WTC11 (cell line): ENCODE measurements at regions not wholly inside any gene's neighbourhood (a gene's known extent, or its start where the extent isn't known, plus 50 kb on each side); places are given as distances from the start of the nearest gene placed in this dataset.

ENCODE experiments used
- ATAC-seq: fragments of 200-7000 bp; cut with Tn5 transposase; 2 replicates; pipeline ENCODE4 v1.10.0; 2021; ENCODE audit warnings: mild to moderate bottlenecking, moderate library complexity
- CTCF ChIA-PET: fragments of 300-600 bp; sonication (Branson Sonifier 250); formaldehyde crosslinking; loops from one replicate; lab custom pipeline; 2021; ENCODE audit warnings: antibody characterized with exemption; lab: Charles Lee
- POLR2A ChIA-PET: fragments of 350-600 bp; sonication (Branson Sonifier 250); formaldehyde crosslinking; loops from one replicate; lab custom pipeline; 2021; ENCODE audit warnings: antibody characterized with exemption; lab: Charles Lee
- DNase-seq: peaks from one replicate; pipeline ENCODE4 v3.0.0; 2021; ENCODE audit warnings: low spot score
- H3K27ac Mint-ChIP-seq: 2 replicates; pipeline ENCODE4 v1.8.0; 2021; ENCODE audit warnings: mixed read lengths
- H3K27me3 Mint-ChIP-seq: 2 replicates; pipeline ENCODE4 v1.8.0; 2021; ENCODE audit warnings: low read depth, mild to moderate bottlenecking, moderate library complexity, mixed read lengths
- H3K36me3 Mint-ChIP-seq: 2 replicates; pipeline ENCODE4 v1.8.0; 2021; ENCODE audit warnings: mixed read lengths
- H3K4me1 Mint-ChIP-seq: 2 replicates; pipeline ENCODE4 v1.8.0; 2022; ENCODE audit warnings: mixed read lengths
- H3K4me3 Mint-ChIP-seq: 2 replicates; pipeline ENCODE4 v1.8.0; 2021; ENCODE audit warnings: mild to moderate bottlenecking, moderate library complexity, mixed read lengths
- H3K9me3 Mint-ChIP-seq: 2 replicates; pipeline ENCODE4 v1.8.0; 2021; ENCODE audit warnings: mixed read lengths
- ATF1 ChIP-seq: sonication (generic); formaldehyde crosslinking; IDR thresholded peaks from 2 replicates; pipeline ENCODE4 v1.8.1; 2023; ENCODE audit warnings: mild to moderate bottlenecking, moderate library complexity, missing genetic modification reagents
- ATF6 ChIP-seq: sonication (generic); formaldehyde crosslinking; IDR thresholded peaks from 2 replicates; pipeline ENCODE4 v1.8.1; 2023; ENCODE audit warnings: mild to moderate bottlenecking, missing genetic modification reagents
- CTCF ChIP-seq: fragments of 200-600 bp; IDR thresholded peaks from 2 replicates; pipeline ENCODE4 v1.8.0; 2022; ENCODE audit warnings: antibody characterized with exemption
- FOXJ3 ChIP-seq: sonication (generic); formaldehyde crosslinking; IDR thresholded peaks from 2 replicates; pipeline ENCODE4 v1.9.0; 2021; ENCODE audit warnings: missing genetic modification reagents, mild to moderate bottlenecking, borderline replicate concordance
- FOXP1 ChIP-seq: sonication (generic); formaldehyde crosslinking; IDR thresholded peaks from 2 replicates; pipeline ENCODE4 v1.8.0; 2022; ENCODE audit warnings: missing genetic modification reagents, mild to moderate bottlenecking, moderate library complexity, borderline replicate concordance
- GTF2I ChIP-seq: fragments of 250-450 bp; sonication (Bioruptor Pico); conservative IDR thresholded peaks from 2 replicates; pipeline ENCODE4 v1.4.0; 2021; ENCODE audit warnings: mild to moderate bottlenecking
- MAX ChIP-seq: sonication (generic); formaldehyde crosslinking; IDR thresholded peaks from 2 replicates; pipeline ENCODE4 v1.8.0; 2022; ENCODE audit warnings: mild to moderate bottlenecking, missing genetic modification reagents
- NFATC4 ChIP-seq: fragments of 250-450 bp; sonication (Bioruptor Pico); IDR thresholded peaks from 2 replicates; pipeline ENCODE4 v1.9.0; 2021; ENCODE audit warnings: mild to moderate bottlenecking
- PRDM15 ChIP-seq: sonication (generic); formaldehyde crosslinking; IDR thresholded peaks from 2 replicates; pipeline ENCODE4 v1.8.0; 2022; ENCODE audit warnings: missing genetic modification reagents
- USF1 ChIP-seq: sonication (generic); formaldehyde crosslinking; IDR thresholded peaks from 2 replicates; pipeline ENCODE4 v1.8.0; 2022; ENCODE audit warnings: mild to moderate bottlenecking, missing genetic modification reagents
- ZNF425 ChIP-seq: fragments of 250-450 bp; sonication (Bioruptor Pico); conservative IDR thresholded peaks from 2 replicates; pipeline ENCODE4 v1.9.0; 2021; ENCODE audit warnings: mild to moderate bottlenecking
- ZNF512 ChIP-seq: sonication (generic); formaldehyde crosslinking; IDR thresholded peaks from 2 replicates; pipeline ENCODE4 v1.8.1; 2022; ENCODE audit warnings: missing genetic modification reagents, borderline replicate concordance

- ATAC-seq = peak; percentile 30
- POLR2A ChIA-PET = no interaction called here
- Mint-ChIP-seq H3K36me3 (no peaks in the 10 kb centered on the region; the same call in 1 of the 2 replicates), H3K4me1 (peaks cover 24% of the 10 kb centered on the region), H3K27ac (peak overlapping the region; percentile 0), H3K4me3 (no peak overlapping the region), H3K27me3 (no peaks in the 10 kb centered on the region), H3K9me3 (no peaks in the 10 kb centered on the region)
- CTCF ChIA-PET = interaction anchor here (0.8 to 4.5 kb wide), 9 partner anchors 10 to 133 kb away, joined by 3 to 46 read pairs (median 6); no protein-coding TSS in a partner anchor
- DNase-seq = no peak
- no peak for TF ChIP-seq FOXP1 (CRISPR knock-in tag)
- TF ChIP-seq USF1 = no peak
- TF ChIP-seq ZNF512 (CRISPR knock-in tag) = no peak
- no peak for TF ChIP-seq FOXJ3
- no peak for TF ChIP-seq CTCF
- TF ChIP-seq PRDM15 (CRISPR knock-in tag) = no peak
- no peak for TF ChIP-seq NFATC4 (CRISPR knock-in tag)
- TF ChIP-seq ATF6 (CRISPR knock-in tag) = no peak
- TF ChIP-seq ATF1 (CRISPR knock-in tag) = no peak
- no peak for TF ChIP-seq MAX (CRISPR knock-in tag)
Measured at GRCh38 chr3:159882790-159883779, 105.5 kb upstream of the IL12A start.

- TF ChIP-seq ZNF425 (CRISPR knock-in tag) = no peak
- 0 out of 2 replicates have a peak, but pooled peaks have one; percentile 45 for TF ChIP-seq GTF2I (CRISPR knock-in tag)
- H3K9me3 Mint-ChIP-seq = no peaks in the 10 kb centered on the region
- no peaks in the 10 kb centered on the region for H3K27me3 Mint-ChIP-seq
- no peak overlapping the region for H3K27ac Mint-ChIP-seq
- ChIA-PET POLR2A (interaction anchor here (0.6 to 1.0 kb wide), 2 partner anchors 118 to 565 kb away, joined by 3 read pairs; partner anchors contain the start of gene TRIM59), CTCF (interaction anchor here (0.6 to 4.5 kb wide), 30 partner anchors 10 to 865 kb away, joined by 3 to 46 read pairs (median 4); partner anchors contain the start of genes C3orf80, IL12A and SCHIP1)
- peaks cover 24% of the 10 kb centered on the region for H3K4me1 Mint-ChIP-seq
- H3K4me3 Mint-ChIP-seq = no peak overlapping the region
- no peak for DNase-seq
- peak; percentile 65 for ATAC-seq
- no peaks in the 10 kb centered on the region; the same call in 1 of the 2 replicates for H3K36me3 Mint-ChIP-seq
Measured at GRCh38 chr3:159884661-159885402, 103.8 kb upstream of the IL12A start.
